Kidney glomerular epithelial cell (primary cell): ENCODE measurements at regions not wholly inside any gene's neighbourhood (a gene's known extent, or its start where the extent isn't known, plus 50 kb on each side); places are given as distances from the start of the nearest gene placed in this dataset.
A peak's percentile ranks its signal among the peaks of the same experiment; 100 is the strongest.
"Not testable (repeated sequence)": the region's sequence is repeated elsewhere in the genome, so short reads cannot be mapped to it uniquely, and the experiment has no call there.

Experiments used
- DNase-seq: peaks from one replicate; lab custom pipeline; 2025; lab: John Stamatoyannopoulos, UW

GRCh38 chr6:106849676-106850332, 124.7 kb downstream of the CD24 start:
- DNase-seq, result no peak

GRCh38 chr6:106849120-106849519, 125.4 kb downstream of the CD24 start:
- DNase-seq, result no peak

GRCh38 chr6:106847116-106847515, 127.4 kb downstream of the CD24 start:
- DNase-seq, result no peak

GRCh38 chr6:106844930-106845329, 129.6 kb downstream of the CD24 start:
- no peak for DNase-seq

- DNase-seq, result no peak
Measured at GRCh38 chr6:106832766-106833510, 141.6 kb downstream of the CD24 start.

- DNase-seq, result no peak
Measured at GRCh38 chr6:106830930-106831329, 143.6 kb downstream of the CD24 start.

GRCh38 chr6:106829451-106829850, 145.1 kb downstream of the CD24 start:
- no peak for DNase-seq

- no peak for DNase-seq
Measured at GRCh38 chr6:106827081-106827480, 147.4 kb downstream of the CD24 start.

- DNase-seq, result peak; percentile 89
Measured at GRCh38 chr6:106825156-106825555, 149.4 kb downstream of the CD24 start.

GRCh38 chr6:106823732-106824351, 150.7 kb downstream of the CD24 start:
- no peak for DNase-seq

GRCh38 chr6:106823058-106823457, 151.5 kb downstream of the CD24 start:
- DNase-seq, result no peak

- peak; percentile 97 for DNase-seq
Measured at GRCh38 chr6:106820412-106820852, 154.1 kb downstream of the CD24 start.

- DNase-seq, result no peak
Measured at GRCh38 chr6:106811088-106811686, 163.3 kb downstream of the CD24 start.

GRCh38 chr6:106808758-106809157, 165.8 kb downstream of the CD24 start:
- DNase-seq, result no peak

- DNase-seq, result no peak
Measured at GRCh38 chr6:106807947-106808611, 166.4 kb downstream of the CD24 start.

GRCh38 chr6:106806253-106806652, 168.3 kb downstream of the CD24 start:
- not testable (repeated sequence) for DNase-seq

GRCh38 chr6:106805771-106806170, 168.8 kb downstream of the CD24 start:
- DNase-seq, result no peak

GRCh38 chr6:106804346-106805335, 169.9 kb downstream of the CD24 start:
- peak; percentile 72 for DNase-seq

- DNase-seq, result no peak
Measured at GRCh38 chr6:106803188-106803587, 171.3 kb downstream of the CD24 start.

- DNase-seq, result no peak
Measured at GRCh38 chr6:106802139-106802538, 172.4 kb downstream of the CD24 start.

- DNase-seq, result no peak
Measured at GRCh38 chr6:106801256-106801655, 171.9 kb downstream of the QRSL1 start.
